Liver (tissue), 8 donors: ENCODE measurements at regions not wholly inside any gene's neighbourhood (a gene's known extent, or its start where the extent isn't known, plus 50 kb on each side); places are given as distances from the start of the nearest gene placed in this dataset.

Experiments
- DNase-seq: peaks from one replicate; pipeline ENCODE4 v3.0.0-alpha.2; 2017; ENCODE audit warnings: low spot score
- H3K27ac ChIP-seq, 2 donors: one replicate each; pipeline ENCODE4 v1.7.0; 2013; ENCODE audit warnings: inconsistent platforms in 2 of 2, low read length in 2 of 2, control low read depth in 1 of 2, low read depth in 1 of 2, mild to moderate bottlenecking in 1 of 2
- H3K27me3 ChIP-seq, 4 donors: one replicate each; pipeline versions ENCODE4 v1.6.1 to v1.7.0; 2013; ENCODE audit warnings: low read length in 3 of 4, inconsistent platforms in 1 of 4, mild to moderate bottlenecking in 1 of 4, moderate library complexity in 1 of 4; ENCODE audit not compliant: control insufficient read depth in 4 of 4, insufficient read depth in 4 of 4
- H3K36me3 ChIP-seq, 4 donors: one replicate each; pipeline versions ENCODE4 v1.6.1 to v1.7.0; 2013; ENCODE audit warnings: low read length in 3 of 4, mild to moderate bottlenecking in 3 of 4, low read depth in 1 of 4, moderate library complexity in 1 of 4; ENCODE audit not compliant: control insufficient read depth in 4 of 4, insufficient read depth in 3 of 4
- H3K4me1 ChIP-seq, 4 donors: one replicate each; pipeline versions ENCODE4 v1.6.1 to v1.7.0; 2013; ENCODE audit warnings: low read length in 3 of 4, mild to moderate bottlenecking in 3 of 4, moderate library complexity in 1 of 4; ENCODE audit not compliant: control insufficient read depth in 4 of 4, insufficient read depth in 4 of 4
- H3K4me3 ChIP-seq, 3 donors: one replicate each; pipeline versions ENCODE4 v1.6.1 to v1.7.0; 2013; ENCODE audit warnings: low read length in 3 of 3, control low read depth in 1 of 3, low read depth in 1 of 3, mild to moderate bottlenecking in 1 of 3
- H3K9ac ChIP-seq, 2 donors: one replicate each; pipeline ENCODE4 v1.7.0; 2013; ENCODE audit warnings: low read length in 2 of 2, mild to moderate bottlenecking in 2 of 2, moderate library complexity in 2 of 2, control low read depth in 1 of 2, low read depth in 1 of 2
- H3K9me3 ChIP-seq, 4 donors: one replicate each; pipeline versions ENCODE4 v1.6.1 to v1.7.0; 2013; ENCODE audit warnings: low read length in 3 of 4; ENCODE audit not compliant: control insufficient read depth in 4 of 4
- ATF3 ChIP-seq: IDR thresholded peaks from 2 replicates; pipeline ENCODE4 v1.6.1; 2016; ENCODE audit warnings: antibody characterized with exemption
- CTCF ChIP-seq: fragments of 150-350 bp; IDR thresholded peaks from 2 replicates; pipeline ENCODE4 v1.5.1; 2017; ENCODE audit warnings: improper control_type of control experiment, low read depth, low read length; ENCODE audit not compliant: missing input control
- EGR1 ChIP-seq, 2 donors: IDR thresholded peaks; 2 replicates each; pipeline ENCODE4 v1.6.1; 2016 to 2018; ENCODE audit warnings: antibody characterized with exemption in 2 of 2, low read depth in 2 of 2
- FOXA1 ChIP-seq: IDR thresholded peaks from 2 replicates; pipeline ENCODE4 v1.6.1; 2016; ENCODE audit warnings: antibody characterized with exemption
- GABPA ChIP-seq, 2 donors: IDR thresholded peaks in 1 of 2; conservative IDR thresholded peaks in 1 of 2; 2 replicates each; pipeline ENCODE4 v1.6.1; 2016; ENCODE audit warnings: antibody characterized with exemption in 2 of 2, mild to moderate bottlenecking in 1 of 2, moderate library complexity in 1 of 2
- HNF4A ChIP-seq, 2 donors: conservative IDR thresholded peaks; 2 replicates each; pipeline ENCODE4 v1.6.1; 2016; ENCODE audit warnings: antibody characterized with exemption in 2 of 2, mild to moderate bottlenecking in 2 of 2
- HNF4G ChIP-seq: IDR thresholded peaks from 2 replicates; pipeline ENCODE4 v1.6.1; 2016; ENCODE audit warnings: antibody characterized with exemption
- MAX ChIP-seq: IDR thresholded peaks from 2 replicates; pipeline ENCODE4 v1.6.1; 2016; ENCODE audit warnings: antibody characterized with exemption
- NR2F2 ChIP-seq: IDR thresholded peaks from 2 replicates; pipeline ENCODE4 v1.6.1; 2016; ENCODE audit warnings: antibody characterized with exemption
- RAD21 ChIP-seq, 2 donors: IDR thresholded peaks; 2 replicates each; pipeline ENCODE4 v1.6.1; 2016; ENCODE audit warnings: antibody characterized with exemption in 2 of 2, mild to moderate bottlenecking in 2 of 2
- REST ChIP-seq: IDR thresholded peaks from 2 replicates; pipeline ENCODE4 v1.6.1; 2016; ENCODE audit warnings: antibody characterized with exemption, mild to moderate bottlenecking
- RXRA ChIP-seq, 2 donors: IDR thresholded peaks; 2 replicates each; pipeline ENCODE4 v1.6.1; 2017 to 2018; ENCODE audit warnings: antibody characterized with exemption in 2 of 2, mild to moderate bottlenecking in 1 of 2
- SP1 ChIP-seq: IDR thresholded peaks from 2 replicates; pipeline ENCODE4 v1.6.1; 2018; ENCODE audit warnings: antibody characterized with exemption, mild to moderate bottlenecking
- TAF1 ChIP-seq: conservative IDR thresholded peaks from 2 replicates; pipeline ENCODE4 v1.6.1; 2016; ENCODE audit warnings: antibody characterized with exemption, mild to moderate bottlenecking
- YY1 ChIP-seq: IDR thresholded peaks from 2 replicates; pipeline ENCODE4 v1.6.1; 2016; ENCODE audit warnings: antibody characterized with exemption, mild to moderate bottlenecking
- ZBTB33 ChIP-seq: IDR thresholded peaks from 2 replicates; pipeline ENCODE4 v1.6.1; 2016; ENCODE audit warnings: antibody characterized with exemption
- WGBS: extraction: QIAGEN DNeasy Blood & Tissue Kit; methylation state at CpG from one replicate; pipeline ENCODE4 v1.1.7; 2013; 5-methylcytosine and 5-hydroxymethylcytosine counted together
- donor health status: healthy.
- donor health status: healthy.
- donor health status: healthy.
- donor health status: healthy.
- donor health status: healthy.

- TF ChIP-seq SP1 (no peak), NR2F2 (no peak), YY1 (no peak), TAF1 (no peak), ZBTB33 (no peak), REST (no peak), CTCF (no peak), HNF4G (no peak), ATF3 (no peak), HNF4A (conservative IDR thresholded peaks at IDR 0.05) (no peak), EGR1 (IDR thresholded peaks at IDR 0.05; ENCODE audit: low read depth in 2 of 2) (no peak), GABPA (IDR thresholded peaks at IDR 0.05 in 1 of 2, conservative IDR thresholded peaks at IDR 0.05 in 1 of 2) (no peak), MAX (no peak), RAD21 (IDR thresholded peaks at IDR 0.05) (no peak), RXRA (IDR thresholded peaks at IDR 0.05) (no peak), FOXA1 (no peak)
- H3K36me3 ChIP-seq = no peaks in the 10 kb centered on the region
- H3K9me3 ChIP-seq = no peaks in the 10 kb centered on the region
- no peak for DNase-seq
- no peak overlapping the region for H3K9ac ChIP-seq
- H3K27me3 ChIP-seq = no peaks in the 10 kb centered on the region
- H3K4me3 ChIP-seq = no peak overlapping the region
- H3K4me1 ChIP-seq = no peaks in the 10 kb centered on the region
- 79% methylated on average over 4 of the region's 4 CpGs for WGBS
- no peak overlapping the region for H3K27ac ChIP-seq
These were observed 263.7 kb downstream of the SLITRK6 start for GRCh38 chr13:85535316-85536084.
